GM12892 (cell line): ENCODE measurements at regions not wholly inside any gene's neighbourhood (a gene's known extent, or its start where the extent isn't known, plus 50 kb on each side); places are given as distances from the start of the nearest gene placed in this dataset.

Source experiments
- POLR2A ChIP-seq: IDR thresholded peaks from 2 replicates; pipeline ENCODE4 v1.6.1; 2011; ENCODE audit warnings: low read depth, low read length, control low read depth
- TAF1 ChIP-seq: IDR thresholded peaks from 2 replicates; pipeline ENCODE4 v1.6.1; 2011; ENCODE audit warnings: low read depth, mild to moderate bottlenecking, control low read depth, low read length, borderline replicate concordance

DNA sequence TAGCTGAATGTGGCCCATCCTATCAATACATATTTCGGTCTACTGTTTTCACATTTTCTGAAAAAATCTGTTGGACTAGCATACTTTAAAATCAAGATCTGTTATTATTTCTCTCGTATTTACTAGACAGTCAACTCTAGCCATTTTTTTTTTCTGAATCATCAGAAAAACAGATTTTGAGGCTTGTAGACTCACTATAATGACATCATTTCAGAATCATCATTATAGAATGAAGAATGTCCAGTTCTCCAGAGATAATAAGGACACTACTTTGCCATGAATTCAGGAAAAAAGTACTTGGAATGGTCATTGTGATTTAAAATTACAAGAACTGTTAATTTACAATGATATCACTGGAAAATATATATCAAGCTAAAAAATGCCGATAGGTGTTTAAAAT is 589.8 kb downstream of the KCNH5 start:
- no peak for TF ChIP-seq POLR2A
- no peak for TF ChIP-seq TAF1
